SK-N-SH (cell line): ENCODE measurements at regions not wholly inside any gene's neighbourhood (a gene's known extent, or its start where the extent isn't known, plus 50 kb on each side); places are given as distances from the start of the nearest gene placed in this dataset.

Source experiments
- CTCF ChIA-PET: fragments of 300-600, 350-600 bp; formaldehyde crosslinking; extraction: SDS; loops from one replicate; lab custom pipeline; 2021; lab: Yijun Ruan, JAX
- POLR2A ChIA-PET: fragments of 350-600 bp; sonication (Branson Sonifier 250); formaldehyde crosslinking; extraction: SDS; loops from one replicate; lab custom pipeline; 2020; ENCODE audit warnings: antibody characterized with exemption, inconsistent platforms; lab: Yijun Ruan, JAX
- DNase-seq: peaks from one replicate; pipeline ENCODE4 v3.0.0; 2012
- H2AFZ ChIP-seq: fragments of 200-600 bp; sonication (generic); 2 replicates; pipeline ENCODE4 v1.8.1; 2016; ENCODE audit warnings: antibody characterized with exemption, mild to moderate bottlenecking, low read depth
- H3F3A ChIP-seq: fragments of 200-600 bp; sonication (generic); replicated peaks from 2 replicates; pipeline ENCODE3; 2016; ENCODE audit warnings: antibody characterized with exemption, mild to moderate bottlenecking; ENCODE audit not compliant: insufficient read depth
- H3K27ac ChIP-seq, 2 experiments: fragments of 200-500 bp in 1 of 2; fragments of 200-600 bp in 1 of 2; sonication (Bioruptor generic) in 1 of 2; sonication (generic), shearing (Covaris generic) in 1 of 2; 2 replicates each; pipeline versions ENCODE4 v1.5.1 to v1.6.1; 2014 to 2016; ENCODE audit warnings: low read depth in 2 of 2, inconsistent platforms in 1 of 2, low read length in 1 of 2, mild to moderate bottlenecking in 1 of 2, mixed read lengths in 1 of 2
- H3K27me3 ChIP-seq: fragments of 200-600 bp; sonication (generic), shearing (Covaris generic); 2 replicates; pipeline ENCODE4 v1.6.1; 2016; ENCODE audit warnings: mixed run types; ENCODE audit not compliant: insufficient read depth
- H3K36me3 ChIP-seq, 2 experiments: fragments of 200-500 bp in 1 of 2; fragments of 200-600 bp in 1 of 2; sonication (Bioruptor generic) in 1 of 2; sonication (generic) in 1 of 2; replicated peaks in 1 of 2; 2 replicates each; pipeline versions ENCODE3 to v1.5.1; 2014 to 2016; ENCODE audit warnings: low read length in 1 of 2, mild to moderate bottlenecking in 1 of 2; ENCODE audit not compliant: insufficient read depth in 2 of 2, control insufficient read depth in 1 of 2
- H3K4me1 ChIP-seq, 2 experiments: fragments of 200-500 bp in 1 of 2; fragments of 200-600 bp in 1 of 2; sonication (Bioruptor generic) in 1 of 2; sonication (generic), shearing (Covaris generic) in 1 of 2; 2 replicates each; pipeline versions ENCODE4 v1.5.1 to v1.6.1; 2014 to 2016; ENCODE audit warnings: low read depth in 1 of 2, low read length in 1 of 2, mixed run types in 1 of 2; ENCODE audit not compliant: insufficient read depth in 2 of 2, control insufficient read depth in 1 of 2
- H3K4me2 ChIP-seq: fragments of 200-600 bp; sonication (generic), shearing (Covaris generic); 2 replicates; pipeline ENCODE4 v1.6.1; 2017; ENCODE audit warnings: mixed run types
- H3K4me3 ChIP-seq, 2 experiments: fragments of 200-500 bp in 1 of 2; fragments of 200-600 bp in 1 of 2; sonication (Bioruptor generic) in 1 of 2; sonication (generic), shearing (Covaris generic) in 1 of 2; 2 replicates each; pipeline versions ENCODE4 v1.5.1 to v1.8.1; 2014 to 2016; ENCODE audit warnings: low read depth in 2 of 2, inconsistent platforms in 1 of 2, low read length in 1 of 2, mild to moderate bottlenecking in 1 of 2, mixed read lengths in 1 of 2, moderate library complexity in 1 of 2
- H3K79me2 ChIP-seq: fragments of 200-600 bp; sonication (generic); 2 replicates; pipeline ENCODE4 v1.8.1; 2017; ENCODE audit warnings: mild to moderate bottlenecking; ENCODE audit not compliant: insufficient read depth
- H3K9ac ChIP-seq: fragments of 200-600 bp; sonication (generic); 2 replicates; pipeline ENCODE4 v1.6.1; 2017; ENCODE audit warnings: mixed run types
- H3K9me2 ChIP-seq: fragments of 200-600 bp; sonication (generic); 2 replicates; pipeline ENCODE4 v1.6.1; 2017; ENCODE audit warnings: mixed run types
- H3K9me3 ChIP-seq: fragments of 200-600 bp; sonication (generic); 2 replicates; pipeline ENCODE4 v1.6.1; 2017; ENCODE audit warnings: mixed run types, mild to moderate bottlenecking, moderate library complexity
- H4K20me1 ChIP-seq: fragments of 200-600 bp; sonication (generic); 2 replicates; pipeline ENCODE4 v1.6.1; 2017; ENCODE audit warnings: mild to moderate bottlenecking, mixed run types; ENCODE audit not compliant: insufficient read depth
- ELF1 ChIP-seq: IDR thresholded peaks from 2 replicates; pipeline ENCODE4 v1.4.0; 2012
- FOSL2 ChIP-seq: IDR thresholded peaks from 2 replicates; pipeline ENCODE4 v1.4.0; 2012; ENCODE audit warnings: low read depth, mild to moderate bottlenecking, moderate library complexity, borderline replicate concordance
- FOXM1 ChIP-seq: IDR thresholded peaks from 2 replicates; pipeline ENCODE4 v1.4.0; 2012; ENCODE audit warnings: low read depth, mild to moderate bottlenecking
- GATA2 ChIP-seq: sonication (generic); formaldehyde crosslinking; IDR thresholded peaks from 2 replicates; pipeline ENCODE4 v1.5.0; 2020; ENCODE audit warnings: mild to moderate bottlenecking, missing genetic modification reagents
- RCOR1 ChIP-seq: fragments of 150-350 bp; IDR thresholded peaks from 2 replicates; pipeline ENCODE4 v1.6.1; 2017; ENCODE audit warnings: antibody characterized with exemption, low read length
- SIN3A ChIP-seq: IDR thresholded peaks from 2 replicates; pipeline ENCODE4 v1.6.1; 2012; ENCODE audit warnings: low read depth, mild to moderate bottlenecking, low read length, moderate library complexity, borderline replicate concordance
- WGBS: methylation state at CpG from one replicate; pipeline ENCODE4 v1.1.6; 2017; ENCODE audit warnings: low lambda C conversion rate; 5-methylcytosine and 5-hydroxymethylcytosine counted together
- TF ChIP-seq, protein P1 (sequence below): IDR thresholded peaks from 2 replicates; pipeline ENCODE4 v1.6.1; 2012; ENCODE audit warnings: mild to moderate bottlenecking, low read depth, low read length, moderate library complexity
- TF ChIP-seq, protein P2 (sequence below): IDR thresholded peaks from 2 replicates; pipeline ENCODE4 v1.4.0; 2012; ENCODE audit warnings: low read depth

DNA sequence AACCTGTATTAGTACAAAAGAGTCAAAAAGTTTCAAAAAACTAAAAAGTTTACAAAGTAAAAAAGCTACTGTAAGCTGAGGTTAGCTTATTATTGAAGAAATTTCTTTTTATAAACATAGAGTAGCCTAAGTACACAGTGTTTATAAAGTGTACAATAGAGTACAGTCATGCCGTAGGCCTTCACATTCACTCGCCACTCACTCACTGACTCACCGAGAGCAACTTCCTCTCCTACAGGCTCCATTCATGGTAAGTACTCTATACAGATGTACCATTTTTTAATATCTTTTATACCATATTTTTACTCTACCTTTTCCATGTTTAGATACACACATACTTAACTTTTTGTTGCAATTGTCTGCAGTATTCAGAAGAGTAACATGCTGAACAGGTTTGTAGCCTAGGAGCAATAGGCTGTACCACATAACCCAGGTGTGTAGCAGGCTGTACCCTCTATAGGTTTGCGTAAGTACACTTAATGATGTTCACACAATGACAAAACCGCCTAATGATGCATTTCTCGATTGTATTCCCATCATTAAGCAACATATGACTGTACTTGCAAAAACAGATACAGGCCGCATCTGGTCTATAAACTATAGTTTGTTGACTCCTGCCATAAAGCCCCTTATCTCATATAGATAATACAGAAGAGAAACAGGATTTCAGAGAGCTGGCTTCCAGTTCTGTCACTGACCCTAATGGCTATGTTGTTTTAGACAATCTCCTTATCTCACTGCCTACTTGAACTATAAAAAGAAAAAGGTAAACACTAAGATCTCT, 438.8 kb downstream of the HTR7 start:
- Histone ChIP-seq H3K36me3 (no peaks in the 10 kb centered on the region), H3K9me2 (no peaks in the 10 kb centered on the region), H4K20me1 (no peaks in the 10 kb centered on the region), H3F3A (peaks cover 6% of the 10 kb centered on the region), H3K9ac (no peak overlapping the region), H3K4me2 (no peak overlapping the region), H3K9me3 (no peaks in the 10 kb centered on the region), H3K27me3 (no peaks in the 10 kb centered on the region; the same call in 1 of the 2 replicates), H2AFZ (no peak overlapping the region), H3K4me3 (no peak overlapping the region), H3K27ac (no peak overlapping the region), H3K4me1 (no peaks in the 10 kb centered on the region), H3K79me2 (no peaks in the 10 kb centered on the region)
- WGBS, result 10% methylated on average over 7 of the region's 7 CpGs
- no peak for DNase-seq
- ChIA-PET POLR2A (no interaction called here), CTCF (no interaction called here)
- TF ChIP-seq FOSL2, result peak; percentile 32
- TF ChIP-seq, protein P1, sequence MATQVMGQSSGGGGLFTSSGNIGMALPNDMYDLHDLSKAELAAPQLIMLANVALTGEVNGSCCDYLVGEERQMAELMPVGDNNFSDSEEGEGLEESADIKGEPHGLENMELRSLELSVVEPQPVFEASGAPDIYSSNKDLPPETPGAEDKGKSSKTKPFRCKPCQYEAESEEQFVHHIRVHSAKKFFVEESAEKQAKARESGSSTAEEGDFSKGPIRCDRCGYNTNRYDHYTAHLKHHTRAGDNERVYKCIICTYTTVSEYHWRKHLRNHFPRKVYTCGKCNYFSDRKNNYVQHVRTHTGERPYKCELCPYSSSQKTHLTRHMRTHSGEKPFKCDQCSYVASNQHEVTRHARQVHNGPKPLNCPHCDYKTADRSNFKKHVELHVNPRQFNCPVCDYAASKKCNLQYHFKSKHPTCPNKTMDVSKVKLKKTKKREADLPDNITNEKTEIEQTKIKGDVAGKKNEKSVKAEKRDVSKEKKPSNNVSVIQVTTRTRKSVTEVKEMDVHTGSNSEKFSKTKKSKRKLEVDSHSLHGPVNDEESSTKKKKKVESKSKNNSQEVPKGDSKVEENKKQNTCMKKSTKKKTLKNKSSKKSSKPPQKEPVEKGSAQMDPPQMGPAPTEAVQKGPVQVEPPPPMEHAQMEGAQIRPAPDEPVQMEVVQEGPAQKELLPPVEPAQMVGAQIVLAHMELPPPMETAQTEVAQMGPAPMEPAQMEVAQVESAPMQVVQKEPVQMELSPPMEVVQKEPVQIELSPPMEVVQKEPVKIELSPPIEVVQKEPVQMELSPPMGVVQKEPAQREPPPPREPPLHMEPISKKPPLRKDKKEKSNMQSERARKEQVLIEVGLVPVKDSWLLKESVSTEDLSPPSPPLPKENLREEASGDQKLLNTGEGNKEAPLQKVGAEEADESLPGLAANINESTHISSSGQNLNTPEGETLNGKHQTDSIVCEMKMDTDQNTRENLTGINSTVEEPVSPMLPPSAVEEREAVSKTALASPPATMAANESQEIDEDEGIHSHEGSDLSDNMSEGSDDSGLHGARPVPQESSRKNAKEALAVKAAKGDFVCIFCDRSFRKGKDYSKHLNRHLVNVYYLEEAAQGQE, result no peak
- TF ChIP-seq RCOR1, result no peak

DNA sequence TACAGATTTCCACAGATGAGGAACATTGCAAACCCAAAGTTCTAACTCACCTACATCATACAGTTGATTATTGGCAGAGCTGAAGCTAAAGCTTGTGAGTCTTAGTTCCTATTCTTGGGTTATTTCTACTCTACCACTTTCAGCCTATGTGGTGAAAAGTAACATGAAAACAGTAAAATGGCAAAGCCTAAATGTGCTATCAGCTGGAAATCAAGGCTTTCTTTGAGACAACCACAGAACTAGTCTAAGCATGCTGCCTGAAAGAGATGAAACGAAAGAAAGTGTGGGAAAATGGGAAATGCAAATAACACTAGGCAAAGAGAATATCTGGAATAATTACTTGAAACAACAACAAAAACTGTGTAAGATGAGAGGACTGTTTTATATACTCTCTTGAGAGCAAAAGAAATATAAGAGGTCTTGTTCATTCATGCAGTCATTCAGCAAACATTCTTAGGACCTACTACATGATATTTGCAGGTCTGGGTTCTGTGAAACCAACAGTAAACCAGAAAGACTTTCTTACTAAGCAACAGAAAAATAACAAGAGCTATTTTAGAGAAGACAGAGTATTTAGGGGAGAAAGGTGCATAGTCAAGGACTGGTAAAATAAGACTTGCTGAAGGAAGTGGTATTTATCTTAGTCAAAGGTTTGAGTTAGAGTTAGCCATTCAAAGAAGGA, 437.1 kb downstream of the HTR7 start:
- TF ChIP-seq, protein P1, result no peak
- TF ChIP-seq SIN3A (no peak), GATA2 (CRISPR knock-in tag) (no peak), FOXM1 (no peak), ELF1 (no peak)
- TF ChIP-seq, protein P2, sequence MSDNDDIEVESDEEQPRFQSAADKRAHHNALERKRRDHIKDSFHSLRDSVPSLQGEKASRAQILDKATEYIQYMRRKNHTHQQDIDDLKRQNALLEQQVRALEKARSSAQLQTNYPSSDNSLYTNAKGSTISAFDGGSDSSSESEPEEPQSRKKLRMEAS, result no peak
- TF ChIP-seq, all 33 proteins: peak for 0

More for the DNA sequence above, 437.1 kb downstream of the HTR7 start:
- Histone ChIP-seq H4K20me1 (no peaks in the 10 kb centered on the region), H3K4me3 (no peak overlapping the region), H3K4me2 (no peak overlapping the region), H3K9me3 (no peaks in the 10 kb centered on the region), H3K27me3 (no peaks in the 10 kb centered on the region), H2AFZ (no peak overlapping the region), H3F3A (peaks cover 6% of the 10 kb centered on the region), H3K36me3 (no peaks in the 10 kb centered on the region), H3K9ac (no peak overlapping the region), H3K9me2 (no peaks in the 10 kb centered on the region), H3K27ac (no peak overlapping the region), H3K4me1 (no peaks in the 10 kb centered on the region), H3K79me2 (no peaks in the 10 kb centered on the region)
- DNase-seq, result no peak
- CTCF ChIA-PET, result no interaction called here
- POLR2A ChIA-PET, result no interaction called here
- 3% methylated on average over 1 of the region's 1 CpG for WGBS
